HCT116 (cell line): ENCODE measurements at regions not wholly inside any gene's neighbourhood (a gene's known extent, or its start where the extent isn't known, plus 50 kb on each side); places are given as distances from the start of the nearest gene placed in this dataset.

Source experiments
- EZH2 ChIP-seq: fragments of 200-600 bp; sonication (generic); IDR thresholded peaks from 2 replicates; pipeline ENCODE4 v1.6.1; 2017; ENCODE audit warnings: antibody characterized with exemption, mixed run types
- POLR2A ChIP-seq: IDR thresholded peaks from 2 replicates; pipeline ENCODE4 v1.7.0; 2011; ENCODE audit warnings: borderline replicate concordance; ENCODE audit not compliant: insufficient read depth, insufficient read length; ENCODE audit errors: extremely low read depth
- POLR2AphosphoS5 ChIP-seq: IDR thresholded peaks from 2 replicates; pipeline ENCODE4 v1.6.1; 2011; ENCODE audit warnings: mild to moderate bottlenecking, low read depth, low read length, moderate library complexity
- TF ChIP-seq, protein P1 (sequence below), 3 experiments: fragments of 200-600 bp in 1 of 3; sonication (generic) in 1 of 3; IDR thresholded peaks in 2 of 3; conservative IDR thresholded peaks in 1 of 3; 2 replicates each; pipeline ENCODE4 v1.5.1; 2012 to 2017; ENCODE audit warnings: low read depth in 2 of 3, low read length in 2 of 3, antibody characterized with exemption in 1 of 3, borderline replicate concordance in 1 of 3, control low read depth in 1 of 3, mild to moderate bottlenecking in 1 of 3, mixed read lengths in 1 of 3, mixed run types in 1 of 3, moderate library complexity in 1 of 3; ENCODE audit not compliant: insufficient read depth in 1 of 3

DNA sequence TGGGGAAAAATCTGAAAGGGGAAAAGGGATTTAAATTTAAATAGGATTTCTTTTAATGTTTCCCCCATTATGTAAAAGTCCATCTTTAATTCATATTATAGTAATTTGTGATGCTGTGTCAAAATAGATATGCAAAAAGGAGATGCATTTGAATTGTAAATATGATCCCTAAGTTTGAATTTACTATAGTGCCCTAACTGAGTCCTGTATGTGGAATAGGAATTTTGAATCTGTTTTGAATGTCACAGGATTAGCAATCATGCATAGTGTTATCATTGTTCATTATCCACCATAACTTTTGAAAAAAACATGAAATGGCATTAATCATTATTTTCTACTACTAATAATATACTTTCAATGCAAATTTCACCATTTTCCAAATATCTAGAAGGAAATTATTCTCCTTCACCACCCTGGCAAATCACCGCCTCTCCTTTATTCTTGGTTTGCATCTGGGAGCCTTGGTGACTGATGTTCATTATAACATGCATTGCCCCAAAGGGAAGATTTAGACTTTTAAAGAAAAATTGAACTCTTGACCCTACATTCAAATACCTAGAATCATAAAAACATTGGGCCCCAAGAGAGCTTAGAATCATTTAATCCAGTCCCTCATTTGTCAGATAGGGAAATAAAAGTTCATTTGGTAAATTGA lies 341.5 kb upstream of the TMPO start:
- no peak for TF ChIP-seq POLR2A
- TF ChIP-seq POLR2AphosphoS5, result no peak
- TF ChIP-seq, protein P1, sequence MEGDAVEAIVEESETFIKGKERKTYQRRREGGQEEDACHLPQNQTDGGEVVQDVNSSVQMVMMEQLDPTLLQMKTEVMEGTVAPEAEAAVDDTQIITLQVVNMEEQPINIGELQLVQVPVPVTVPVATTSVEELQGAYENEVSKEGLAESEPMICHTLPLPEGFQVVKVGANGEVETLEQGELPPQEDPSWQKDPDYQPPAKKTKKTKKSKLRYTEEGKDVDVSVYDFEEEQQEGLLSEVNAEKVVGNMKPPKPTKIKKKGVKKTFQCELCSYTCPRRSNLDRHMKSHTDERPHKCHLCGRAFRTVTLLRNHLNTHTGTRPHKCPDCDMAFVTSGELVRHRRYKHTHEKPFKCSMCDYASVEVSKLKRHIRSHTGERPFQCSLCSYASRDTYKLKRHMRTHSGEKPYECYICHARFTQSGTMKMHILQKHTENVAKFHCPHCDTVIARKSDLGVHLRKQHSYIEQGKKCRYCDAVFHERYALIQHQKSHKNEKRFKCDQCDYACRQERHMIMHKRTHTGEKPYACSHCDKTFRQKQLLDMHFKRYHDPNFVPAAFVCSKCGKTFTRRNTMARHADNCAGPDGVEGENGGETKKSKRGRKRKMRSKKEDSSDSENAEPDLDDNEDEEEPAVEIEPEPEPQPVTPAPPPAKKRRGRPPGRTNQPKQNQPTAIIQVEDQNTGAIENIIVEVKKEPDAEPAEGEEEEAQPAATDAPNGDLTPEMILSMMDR (IDR thresholded peaks at IDR 0.05 in 2 of 3, conservative IDR thresholded peaks at IDR 0.05 in 1 of 3; ENCODE audit: borderline replicate concordance in 1 of 3, insufficient read depth in 1 of 3, low read depth in 2 of 3, low read length in 2 of 3), result no peak
- no peak for TF ChIP-seq EZH2
